ENCODE measurements at regions not wholly inside any gene's neighbourhood (a gene's known extent, or its start where the extent isn't known, plus 50 kb on each side); places are given as distances from the start of the nearest gene placed in this dataset.

- DNase-seq = no peak
These were observed 1145.7 kb downstream of the EPHA3 start for GRCh38 chr3:90253131-90253530.

- DNase-seq = no peak
These were observed 1154.3 kb downstream of the EPHA3 start for GRCh38 chr3:90261481-90262433.

Data from fibroblast of skin of abdomen (primary cell).